Ascending aorta (tissue), 2 donors: ENCODE measurements at regions not wholly inside any gene's neighbourhood (a gene's known extent, or its start where the extent isn't known, plus 50 kb on each side); places are given as distances from the start of the nearest gene placed in this dataset.

Experiments used
- DNase-seq, 2 donors: peaks; one replicate each; pipeline ENCODE4 v3.0.0-alpha.2; 2019; ENCODE audit warnings: low spot score in 2 of 2
- H3K27ac ChIP-seq, 2 donors: fragments of 200-600 bp; sonication (generic); one replicate each; pipeline ENCODE4 v1.5.1; 2016 to 2017; ENCODE audit warnings: mild to moderate bottlenecking in 1 of 2
- H3K27me3 ChIP-seq: fragments of 200-600 bp; sonication (generic); one replicate; pipeline ENCODE4 v1.5.1; 2017
- H3K36me3 ChIP-seq, 2 donors: fragments of 200-600 bp; sonication (generic); one replicate each; pipeline ENCODE4 v1.5.1; 2016
- H3K4me1 ChIP-seq, 2 donors: fragments of 200-600 bp; sonication (generic); one replicate each; pipeline ENCODE4 v1.5.1; 2016 to 2017; ENCODE audit warnings: mild to moderate bottlenecking in 1 of 2
- H3K4me3 ChIP-seq, 2 donors: fragments of 200-600 bp; sonication (generic); one replicate each; pipeline ENCODE4 v1.5.1; 2016 to 2017; ENCODE audit warnings: mild to moderate bottlenecking in 1 of 2
- H3K9me3 ChIP-seq, 2 donors: fragments of 200-600 bp; sonication (generic); one replicate each; pipeline ENCODE4 v1.5.1; 2016
- intact Hi-C: fragments of 100-400 bp; cut with DNase I; formaldehyde crosslinking; loops from one replicate; pipeline ENCODE4 v1.15.1; 2023
- TF ChIP-seq, protein P1 (sequence below), 3 experiments: fragments of 200-600 bp in 2 of 3; fragments of 450-650 bp in 1 of 3; sonication (generic) in 2 of 3; IDR thresholded peaks; one replicate each; pipeline ENCODE4 v1.5.1; 2016 to 2019; ENCODE audit warnings: antibody characterized with exemption in 3 of 3, mild to moderate bottlenecking in 1 of 3, moderate library complexity in 1 of 3

GRCh38 chr5:62133426-62133825 lies 172.6 kb upstream of the KIF2A start:
- H3K36me3 ChIP-seq = no peaks in the 10 kb centered on the region
- H3K27ac ChIP-seq = no peak overlapping the region
- DNase-seq = no peak
- no peaks in the 10 kb centered on the region for H3K4me1 ChIP-seq
- H3K27me3 ChIP-seq = no peaks in the 10 kb centered on the region
- TF ChIP-seq, protein P1, sequence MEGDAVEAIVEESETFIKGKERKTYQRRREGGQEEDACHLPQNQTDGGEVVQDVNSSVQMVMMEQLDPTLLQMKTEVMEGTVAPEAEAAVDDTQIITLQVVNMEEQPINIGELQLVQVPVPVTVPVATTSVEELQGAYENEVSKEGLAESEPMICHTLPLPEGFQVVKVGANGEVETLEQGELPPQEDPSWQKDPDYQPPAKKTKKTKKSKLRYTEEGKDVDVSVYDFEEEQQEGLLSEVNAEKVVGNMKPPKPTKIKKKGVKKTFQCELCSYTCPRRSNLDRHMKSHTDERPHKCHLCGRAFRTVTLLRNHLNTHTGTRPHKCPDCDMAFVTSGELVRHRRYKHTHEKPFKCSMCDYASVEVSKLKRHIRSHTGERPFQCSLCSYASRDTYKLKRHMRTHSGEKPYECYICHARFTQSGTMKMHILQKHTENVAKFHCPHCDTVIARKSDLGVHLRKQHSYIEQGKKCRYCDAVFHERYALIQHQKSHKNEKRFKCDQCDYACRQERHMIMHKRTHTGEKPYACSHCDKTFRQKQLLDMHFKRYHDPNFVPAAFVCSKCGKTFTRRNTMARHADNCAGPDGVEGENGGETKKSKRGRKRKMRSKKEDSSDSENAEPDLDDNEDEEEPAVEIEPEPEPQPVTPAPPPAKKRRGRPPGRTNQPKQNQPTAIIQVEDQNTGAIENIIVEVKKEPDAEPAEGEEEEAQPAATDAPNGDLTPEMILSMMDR (IDR thresholded peaks at IDR 0.05) = no peak
- intact Hi-C loops = no loop called here
- H3K4me3 ChIP-seq = no peak overlapping the region
- no peaks in the 10 kb centered on the region for H3K9me3 ChIP-seq

GRCh38 chr5:62134811-62135210 lies 171.2 kb upstream of the KIF2A start:
- Histone ChIP-seq H3K9me3 (no peaks in the 10 kb centered on the region), H3K27ac (no peak overlapping the region), H3K36me3 (no peaks in the 10 kb centered on the region), H3K4me1 (no peaks in the 10 kb centered on the region), H3K4me3 (no peak overlapping the region), H3K27me3 (no peaks in the 10 kb centered on the region)
- DNase-seq = no peak
- TF ChIP-seq, protein P1 (IDR thresholded peaks at IDR 0.05) = no peak
- intact Hi-C loops = no loop called here

GRCh38 chr5:62137628-62138027 lies 168.4 kb upstream of the KIF2A start:
- TF ChIP-seq, protein P1 (IDR thresholded peaks at IDR 0.05) = no peak
- no peaks in the 10 kb centered on the region for H3K27me3 ChIP-seq
- H3K27ac ChIP-seq = no peak overlapping the region
- intact Hi-C loops = no loop called here
- no peak overlapping the region for H3K4me3 ChIP-seq
- no peak for DNase-seq
- H3K9me3 ChIP-seq = no peaks in the 10 kb centered on the region
- no peaks in the 10 kb centered on the region for H3K36me3 ChIP-seq
- H3K4me1 ChIP-seq = peaks cover 0 to 2% of the 10 kb centered on the region in 2 donors

DNA sequence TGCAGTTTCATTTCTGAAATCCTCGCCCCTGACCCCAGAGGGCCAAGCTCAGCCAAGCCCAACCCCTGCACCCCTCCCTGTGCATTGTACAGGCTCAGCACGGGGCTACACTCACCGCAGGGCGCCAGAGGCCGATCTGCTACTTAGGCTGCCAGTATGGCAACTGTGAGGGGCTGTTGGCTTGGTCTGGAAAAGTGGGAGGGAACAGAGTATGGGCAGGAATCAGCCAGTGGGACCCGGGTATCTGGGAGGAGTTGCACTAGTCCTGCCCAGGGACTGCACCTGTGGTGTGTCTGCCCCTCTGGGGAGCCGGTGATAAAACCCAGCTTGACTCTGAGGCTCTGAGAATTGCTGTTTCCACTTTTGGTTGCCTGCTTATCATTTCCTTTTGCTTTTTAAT lies 167.4 kb upstream of the KIF2A start:
- Histone ChIP-seq H3K4me3 (no peak overlapping the region), H3K4me1 (peaks cover 0 to 9% of the 10 kb centered on the region in 2 donors), H3K27me3 (no peaks in the 10 kb centered on the region), H3K27ac (no peak overlapping the region), H3K36me3 (no peaks in the 10 kb centered on the region), H3K9me3 (no peaks in the 10 kb centered on the region)
- no peak for DNase-seq
- intact Hi-C loops = no loop called here
- TF ChIP-seq, protein P1 (IDR thresholded peaks at IDR 0.05) = no peak

DNA sequence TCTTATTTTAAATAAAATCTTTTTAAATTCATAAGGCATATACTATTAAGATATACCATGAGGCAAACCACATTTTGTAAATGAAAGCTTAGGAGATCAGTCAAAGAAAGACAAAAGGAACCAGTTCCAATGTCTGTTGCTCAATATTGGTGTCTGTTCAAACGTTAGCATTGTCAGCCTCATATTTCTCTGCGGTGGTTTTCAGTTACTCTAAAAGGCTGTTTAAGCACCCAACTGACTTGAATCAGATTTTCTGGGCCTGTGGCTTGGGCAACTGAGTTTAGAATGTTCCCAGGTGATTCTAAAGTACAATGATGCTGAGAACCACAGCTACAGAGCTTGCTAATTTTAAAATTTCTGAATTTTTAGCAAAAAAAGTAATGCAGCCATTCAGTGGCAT lies 166.3 kb upstream of the KIF2A start:
- Histone ChIP-seq H3K9me3 (no peaks in the 10 kb centered on the region), H3K36me3 (no peaks in the 10 kb centered on the region), H3K4me1 (peaks cover 0 to 9% of the 10 kb centered on the region in 2 donors), H3K27me3 (no peaks in the 10 kb centered on the region), H3K27ac (no peak overlapping the region), H3K4me3 (no peak overlapping the region)
- intact Hi-C loops = loop anchor here (10.0 kb wide), 1 partner anchor 1185 kb away; no protein-coding TSS in a partner anchor
- TF ChIP-seq, protein P1 (IDR thresholded peaks at IDR 0.05) = no peak
- no peak for DNase-seq

- intact Hi-C loops = loop anchor here (10.0 kb wide), 1 partner anchor 1188 kb away; no protein-coding TSS in a partner anchor
- H3K27me3 ChIP-seq = no peaks in the 10 kb centered on the region
- TF ChIP-seq, protein P1 (IDR thresholded peaks at IDR 0.05) = no peak
- H3K36me3 ChIP-seq = no peaks in the 10 kb centered on the region
- no peak overlapping the region for H3K4me3 ChIP-seq
- no peak for DNase-seq
- H3K4me1 ChIP-seq = peaks cover 0 to 9% of the 10 kb centered on the region in 2 donors
- H3K9me3 ChIP-seq = no peaks in the 10 kb centered on the region
- H3K27ac ChIP-seq = no peak overlapping the region
Observed at GRCh38 chr5:62142351-62142750, 163.7 kb upstream of the KIF2A start.
